ENCODE measurements at regions not wholly inside any gene's neighbourhood (a gene's known extent, or its start where the extent isn't known, plus 50 kb on each side); places are given as distances from the start of the nearest gene placed in this dataset.

- DNase-seq, result no peak
Observed at GRCh38 chr13:74040200-74040599, 94.0 kb downstream of the KLF12 start.

GRCh38 chr13:74039667-74040066 is 94.5 kb downstream of the KLF12 start:
- no peak for DNase-seq

- no peak for DNase-seq
Observed at GRCh38 chr13:74039154-74039553, 95.0 kb downstream of the KLF12 start.

- DNase-seq, result no peak
Observed at GRCh38 chr13:74037762-74038161, 96.4 kb downstream of the KLF12 start.

GRCh38 chr13:74036373-74036772 is 97.8 kb downstream of the KLF12 start:
- DNase-seq, result no peak

GRCh38 chr13:74035896-74036295 is 98.3 kb downstream of the KLF12 start:
- DNase-seq, result no peak

- DNase-seq, result no peak
Observed at GRCh38 chr13:74032325-74032724, 101.9 kb downstream of the KLF12 start.

GRCh38 chr13:74027161-74027779 is 106.9 kb downstream of the KLF12 start:
- DNase-seq, result no peak

- DNase-seq, result no peak
Observed at GRCh38 chr13:74026753-74027152, 107.5 kb downstream of the KLF12 start.

- DNase-seq, result no peak
Observed at GRCh38 chr13:74025369-74025768, 108.8 kb downstream of the KLF12 start.

- no peak for DNase-seq
Observed at GRCh38 chr13:74024856-74025255, 109.3 kb downstream of the KLF12 start.

GRCh38 chr13:74024314-74024713 is 109.9 kb downstream of the KLF12 start:
- DNase-seq, result no peak

- DNase-seq, result no peak
Observed at GRCh38 chr13:74023484-74023883, 110.7 kb downstream of the KLF12 start.

GRCh38 chr13:74021505-74021904 is 112.7 kb downstream of the KLF12 start:
- DNase-seq, result no peak

- DNase-seq, result no peak
Observed at GRCh38 chr13:74018062-74018431, 116.2 kb downstream of the KLF12 start.

GRCh38 chr13:74017301-74018061 is 116.7 kb downstream of the KLF12 start:
- peak; percentile 5 for DNase-seq

GRCh38 chr13:74015137-74015536 is 119.1 kb downstream of the KLF12 start:
- no peak for DNase-seq

- no peak for DNase-seq
Observed at GRCh38 chr13:74009100-74009668, 125.0 kb downstream of the KLF12 start.

- DNase-seq, result no peak
Observed at GRCh38 chr13:74006666-74007065, 127.5 kb downstream of the KLF12 start.

- no peak for DNase-seq
Observed at GRCh38 chr13:74005320-74006157, 128.7 kb downstream of the KLF12 start.

- no peak for DNase-seq
Observed at GRCh38 chr13:74004109-74004508, 130.1 kb downstream of the KLF12 start.

- DNase-seq, result no peak
Observed at GRCh38 chr13:74003374-74003773, 130.8 kb downstream of the KLF12 start.

- no peak for DNase-seq
Observed at GRCh38 chr13:74000876-74001275, 133.3 kb downstream of the KLF12 start.

- no peak for DNase-seq
Observed at GRCh38 chr13:73998631-73999030, 135.6 kb downstream of the KLF12 start.
